ENCODE measurements at regions not wholly inside any gene's neighbourhood (a gene's known extent, or its start where the extent isn't known, plus 50 kb on each side); places are given as distances from the start of the nearest gene placed in this dataset.

DNA sequence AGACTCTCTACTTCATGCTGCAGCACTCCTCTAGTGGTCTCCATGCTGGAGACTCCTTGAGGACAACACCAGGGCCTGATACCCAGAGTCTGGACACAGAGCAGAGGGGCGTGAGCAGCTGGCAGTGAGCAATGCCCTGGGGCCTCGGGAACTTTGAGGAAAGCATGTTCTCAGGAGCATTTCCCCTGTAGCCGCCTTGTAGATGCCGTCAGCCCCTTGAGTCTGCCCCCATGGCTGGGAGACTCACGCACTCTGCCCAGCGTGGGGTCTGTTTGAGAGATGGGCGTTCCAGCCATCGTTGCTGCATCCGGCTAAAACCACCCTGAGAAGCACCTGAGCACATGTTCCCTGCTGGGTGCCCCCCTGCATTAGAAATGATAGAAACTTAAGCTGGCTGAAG is 56.8 kb downstream of the PLXNA1 start:
- no peak for TF ChIP-seq GATA3 (IDR thresholded peaks at IDR 0.05; ENCODE audit: low read depth, low read length)
- TF ChIP-seq GATA2 (IDR thresholded peaks at IDR 0.05; ENCODE audit: low read depth, low read length): no peak
